MM.1S (cell line): ENCODE measurements at regions not wholly inside any gene's neighbourhood (a gene's known extent, or its start where the extent isn't known, plus 50 kb on each side); places are given as distances from the start of the nearest gene placed in this dataset.

ENCODE experiments used
- CTCF ChIP-seq: fragments of 300-600 bp; sonication (generic); IDR thresholded peaks from 2 replicates; pipeline ENCODE4 v1.5.1; 2016; ENCODE audit warnings: antibody characterized with exemption, low read length, mixed read lengths
- EZH2phosphoT487 ChIP-seq: fragments of 300-600 bp; sonication (generic); IDR thresholded peaks from 2 replicates; pipeline ENCODE4 v1.6.1; 2018; ENCODE audit warnings: antibody characterized with exemption, low read length

- TF ChIP-seq CTCF (no peak), EZH2phosphoT487 (no peak)
Observed at GRCh38 chr1:173107696-173108095, 57.0 kb upstream of the TNFSF18 start.
